Lower leg skin (tissue), 3 donors: ENCODE measurements at regions not wholly inside any gene's neighbourhood (a gene's known extent, or its start where the extent isn't known, plus 50 kb on each side); places are given as distances from the start of the nearest gene placed in this dataset.

Source experiments
- POLR2A ChIP-seq, 2 donors: fragments of 450-650 bp; IDR thresholded peaks; one replicate each; pipeline ENCODE4 v1.6.1; 2016 to 2017; ENCODE audit warnings: antibody characterized with exemption in 2 of 2, mild to moderate bottlenecking in 1 of 2, moderate library complexity in 1 of 2
- TF ChIP-seq, protein P1 (sequence below), 3 donors: fragments of 450-650 bp; IDR thresholded peaks; one replicate each; pipeline ENCODE4 v1.5.1; 2016; ENCODE audit warnings: antibody characterized with exemption in 3 of 3, mild to moderate bottlenecking in 3 of 3, moderate library complexity in 2 of 3

- TF ChIP-seq, protein P1, sequence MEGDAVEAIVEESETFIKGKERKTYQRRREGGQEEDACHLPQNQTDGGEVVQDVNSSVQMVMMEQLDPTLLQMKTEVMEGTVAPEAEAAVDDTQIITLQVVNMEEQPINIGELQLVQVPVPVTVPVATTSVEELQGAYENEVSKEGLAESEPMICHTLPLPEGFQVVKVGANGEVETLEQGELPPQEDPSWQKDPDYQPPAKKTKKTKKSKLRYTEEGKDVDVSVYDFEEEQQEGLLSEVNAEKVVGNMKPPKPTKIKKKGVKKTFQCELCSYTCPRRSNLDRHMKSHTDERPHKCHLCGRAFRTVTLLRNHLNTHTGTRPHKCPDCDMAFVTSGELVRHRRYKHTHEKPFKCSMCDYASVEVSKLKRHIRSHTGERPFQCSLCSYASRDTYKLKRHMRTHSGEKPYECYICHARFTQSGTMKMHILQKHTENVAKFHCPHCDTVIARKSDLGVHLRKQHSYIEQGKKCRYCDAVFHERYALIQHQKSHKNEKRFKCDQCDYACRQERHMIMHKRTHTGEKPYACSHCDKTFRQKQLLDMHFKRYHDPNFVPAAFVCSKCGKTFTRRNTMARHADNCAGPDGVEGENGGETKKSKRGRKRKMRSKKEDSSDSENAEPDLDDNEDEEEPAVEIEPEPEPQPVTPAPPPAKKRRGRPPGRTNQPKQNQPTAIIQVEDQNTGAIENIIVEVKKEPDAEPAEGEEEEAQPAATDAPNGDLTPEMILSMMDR (IDR thresholded peaks at IDR 0.05), result no peak
- no peak for TF ChIP-seq POLR2A (IDR thresholded peaks at IDR 0.05)
Measured at GRCh38 chr15:81633889-81634288, 259.9 kb upstream of the TMC3 start.
